ENCODE measurements at regions not wholly inside any gene's neighbourhood (a gene's known extent, or its start where the extent isn't known, plus 50 kb on each side); places are given as distances from the start of the nearest gene placed in this dataset.

DNA sequence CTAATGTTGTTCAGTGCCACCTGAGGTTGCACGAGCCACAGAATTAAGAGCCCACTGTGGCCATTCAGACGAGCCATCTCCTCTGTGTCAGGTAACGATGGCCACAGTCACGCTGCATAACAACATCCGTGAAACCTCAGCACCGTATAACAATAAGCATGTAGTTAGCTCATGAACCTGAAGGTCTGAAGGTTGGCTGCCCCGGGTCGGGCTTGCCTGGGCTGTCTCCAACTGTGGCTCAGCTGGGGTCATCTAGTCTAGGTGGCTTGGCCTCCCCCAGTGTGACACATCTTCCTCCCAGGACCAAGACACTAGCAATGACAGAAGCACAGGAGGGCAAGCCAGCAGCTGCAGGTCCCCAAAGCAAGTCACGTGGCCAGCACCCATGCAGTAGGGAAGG, 258.0 kb downstream of the GLI2 start:
- TF ChIP-seq, protein P1, sequence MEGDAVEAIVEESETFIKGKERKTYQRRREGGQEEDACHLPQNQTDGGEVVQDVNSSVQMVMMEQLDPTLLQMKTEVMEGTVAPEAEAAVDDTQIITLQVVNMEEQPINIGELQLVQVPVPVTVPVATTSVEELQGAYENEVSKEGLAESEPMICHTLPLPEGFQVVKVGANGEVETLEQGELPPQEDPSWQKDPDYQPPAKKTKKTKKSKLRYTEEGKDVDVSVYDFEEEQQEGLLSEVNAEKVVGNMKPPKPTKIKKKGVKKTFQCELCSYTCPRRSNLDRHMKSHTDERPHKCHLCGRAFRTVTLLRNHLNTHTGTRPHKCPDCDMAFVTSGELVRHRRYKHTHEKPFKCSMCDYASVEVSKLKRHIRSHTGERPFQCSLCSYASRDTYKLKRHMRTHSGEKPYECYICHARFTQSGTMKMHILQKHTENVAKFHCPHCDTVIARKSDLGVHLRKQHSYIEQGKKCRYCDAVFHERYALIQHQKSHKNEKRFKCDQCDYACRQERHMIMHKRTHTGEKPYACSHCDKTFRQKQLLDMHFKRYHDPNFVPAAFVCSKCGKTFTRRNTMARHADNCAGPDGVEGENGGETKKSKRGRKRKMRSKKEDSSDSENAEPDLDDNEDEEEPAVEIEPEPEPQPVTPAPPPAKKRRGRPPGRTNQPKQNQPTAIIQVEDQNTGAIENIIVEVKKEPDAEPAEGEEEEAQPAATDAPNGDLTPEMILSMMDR (IDR thresholded peaks at IDR 0.05), result no peak
- no peak for TF ChIP-seq POLR2A (IDR thresholded peaks at IDR 0.05)
